Trophoblast cell (in vitro differentiated cells and primary cell): ENCODE measurements at regions not wholly inside any gene's neighbourhood (a gene's known extent, or its start where the extent isn't known, plus 50 kb on each side); places are given as distances from the start of the nearest gene placed in this dataset.
"Not testable (repeated sequence)": the region's sequence is repeated elsewhere in the genome, so short reads cannot be mapped to it uniquely, and the experiment has no call there.

Experiments used
- DNase-seq, 2 donors: peaks; one replicate each; pipeline ENCODE4 v3.0.0-alpha.2; 2016
- H2AFZ ChIP-seq: 2 replicates; pipeline ENCODE4 v1.6.1; 2013; ENCODE audit warnings: low read length, moderate library complexity, mild to moderate bottlenecking; ENCODE audit not compliant: insufficient read depth, poor library complexity
- H2AK5ac ChIP-seq: 2 replicates; pipeline ENCODE4 v1.6.1; 2013; ENCODE audit warnings: mild to moderate bottlenecking, low read length
- H2BK120ac ChIP-seq: 2 replicates; pipeline ENCODE4 v1.6.1; 2013; ENCODE audit warnings: low read length, mild to moderate bottlenecking, moderate library complexity; ENCODE audit not compliant: insufficient read depth, poor library complexity
- H2BK12ac ChIP-seq: 2 replicates; pipeline ENCODE4 v1.6.1; 2013; ENCODE audit warnings: mild to moderate bottlenecking, low read length, moderate library complexity
- H2BK5ac ChIP-seq: 2 replicates; pipeline ENCODE4 v1.6.1; 2013; ENCODE audit warnings: low read length, low read depth, moderate library complexity, mild to moderate bottlenecking; ENCODE audit not compliant: poor library complexity
- H3K14ac ChIP-seq: 2 replicates; pipeline ENCODE4 v1.6.1; 2013; ENCODE audit warnings: mild to moderate bottlenecking, low read length
- H3K18ac ChIP-seq: 2 replicates; pipeline ENCODE4 v1.6.1; 2013; ENCODE audit warnings: mild to moderate bottlenecking, low read length
- H3K23ac ChIP-seq: 2 replicates; pipeline ENCODE4 v1.6.1; 2013; ENCODE audit warnings: low read length
- H3K27ac ChIP-seq: 2 replicates; pipeline ENCODE4 v1.5.1; 2013; ENCODE audit warnings: low read depth, mild to moderate bottlenecking, inconsistent platforms, low read length, moderate library complexity
- H3K27me3 ChIP-seq: 2 replicates; pipeline ENCODE4 v1.6.1; 2013; ENCODE audit warnings: inconsistent platforms, mild to moderate bottlenecking, low read length, moderate library complexity; ENCODE audit not compliant: insufficient read depth
- H3K36me3 ChIP-seq, 2 experiments: 1 replicate in 1 of 2; 2 replicates in 1 of 2; pipeline ENCODE4 v1.6.1; 2013; ENCODE audit warnings: low read length in 2 of 2, mild to moderate bottlenecking in 2 of 2, moderate library complexity in 1 of 2; ENCODE audit not compliant: insufficient read depth in 2 of 2, control insufficient read depth in 1 of 2
- H3K4ac ChIP-seq: 2 replicates; pipeline ENCODE4 v1.6.1; 2013; ENCODE audit warnings: low read depth, mild to moderate bottlenecking, low read length, moderate library complexity
- H3K4me1 ChIP-seq, 2 experiments: 1 replicate in 1 of 2; 2 replicates in 1 of 2; pipeline ENCODE4 v1.6.1; 2013; ENCODE audit warnings: low read length in 2 of 2, mild to moderate bottlenecking in 2 of 2, moderate library complexity in 1 of 2; ENCODE audit not compliant: insufficient read depth in 2 of 2, control insufficient read depth in 1 of 2
- H3K4me2 ChIP-seq: 2 replicates; pipeline ENCODE4 v1.6.1; 2013; ENCODE audit warnings: inconsistent platforms, mild to moderate bottlenecking, low read length, moderate library complexity
- H3K4me3 ChIP-seq: 2 replicates; pipeline ENCODE4 v1.5.1; 2013; ENCODE audit warnings: mild to moderate bottlenecking, low read depth, low read length, inconsistent platforms
- H3K79me1 ChIP-seq: one replicate; pipeline ENCODE4 v1.6.1; 2013; ENCODE audit warnings: low read length
- H3K79me2 ChIP-seq: 2 replicates; pipeline ENCODE4 v1.6.1; 2013; ENCODE audit warnings: low read length, mild to moderate bottlenecking; ENCODE audit not compliant: control insufficient read depth, insufficient read depth, poor library complexity
- H3K9ac ChIP-seq: 2 replicates; pipeline ENCODE4 v1.6.1; 2013; ENCODE audit warnings: mild to moderate bottlenecking, low read length
- H3K9me3 ChIP-seq: 2 replicates; pipeline ENCODE4 v1.6.1; 2013; ENCODE audit warnings: low read depth, mild to moderate bottlenecking, control low read depth, inconsistent platforms, low read length; ENCODE audit not compliant: insufficient read depth
- H4K12ac ChIP-seq: 2 replicates; pipeline ENCODE4 v1.6.1; 2013; ENCODE audit warnings: low read depth, mild to moderate bottlenecking, low read length, moderate library complexity
- H4K8ac ChIP-seq: 2 replicates; pipeline ENCODE4 v1.6.1; 2013; ENCODE audit warnings: low read depth, mild to moderate bottlenecking, low read length, moderate library complexity
- H4K91ac ChIP-seq: one replicate; pipeline ENCODE4 v1.6.1; 2013; ENCODE audit warnings: low read depth, mild to moderate bottlenecking, low read length, moderate library complexity
- WGBS: extraction: QIAGEN DNeasy Blood & Tissue Kit; methylation state at CpG from one replicate; pipeline ENCODE4 v1.1.7; 2013; ENCODE audit warnings: missing lambda C conversion rate; ENCODE audit not compliant: insufficient read length, insufficient coverage; ENCODE audit errors: extremely low coverage; 5-methylcytosine and 5-hydroxymethylcytosine counted together

DNA sequence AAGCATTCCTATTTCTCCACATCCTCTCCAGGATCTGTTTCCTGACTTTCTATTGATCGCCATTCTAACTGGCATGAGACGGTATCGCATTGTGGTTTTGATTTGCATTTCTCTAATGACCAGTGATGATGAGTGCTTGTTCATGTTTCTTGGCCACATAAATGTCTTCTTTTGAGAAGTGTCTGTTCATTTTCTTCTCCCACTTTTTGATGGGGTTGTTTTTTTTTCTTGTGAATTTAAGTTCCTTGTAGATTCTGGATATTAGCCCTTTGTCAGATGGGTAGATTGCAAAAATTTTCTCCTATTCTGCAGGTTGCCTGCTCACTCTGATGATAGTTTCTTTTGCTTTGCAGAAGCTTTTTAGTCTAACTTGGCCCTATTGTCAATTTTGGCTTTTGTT lies 191.8 kb downstream of the EDEM1 start:
- not testable (repeated sequence) for H3K4me2 ChIP-seq, H3K27ac ChIP-seq, H3K14ac ChIP-seq, H3K79me1 ChIP-seq, H3K27me3 ChIP-seq, H3K9me3 ChIP-seq, H3K4me3 ChIP-seq, H3K4me1 ChIP-seq, H4K8ac ChIP-seq, H3K36me3 ChIP-seq, H2AK5ac ChIP-seq, H2AFZ ChIP-seq, H3K79me2 ChIP-seq, H3K4ac ChIP-seq, H4K91ac ChIP-seq, DNase-seq, H4K12ac ChIP-seq, H3K23ac ChIP-seq, H2BK12ac ChIP-seq, H3K18ac ChIP-seq, H2BK120ac ChIP-seq, H3K9ac ChIP-seq, H2BK5ac ChIP-seq
- WGBS: no CpG with 5 or more reads among the region's 3 CpGs

DNA sequence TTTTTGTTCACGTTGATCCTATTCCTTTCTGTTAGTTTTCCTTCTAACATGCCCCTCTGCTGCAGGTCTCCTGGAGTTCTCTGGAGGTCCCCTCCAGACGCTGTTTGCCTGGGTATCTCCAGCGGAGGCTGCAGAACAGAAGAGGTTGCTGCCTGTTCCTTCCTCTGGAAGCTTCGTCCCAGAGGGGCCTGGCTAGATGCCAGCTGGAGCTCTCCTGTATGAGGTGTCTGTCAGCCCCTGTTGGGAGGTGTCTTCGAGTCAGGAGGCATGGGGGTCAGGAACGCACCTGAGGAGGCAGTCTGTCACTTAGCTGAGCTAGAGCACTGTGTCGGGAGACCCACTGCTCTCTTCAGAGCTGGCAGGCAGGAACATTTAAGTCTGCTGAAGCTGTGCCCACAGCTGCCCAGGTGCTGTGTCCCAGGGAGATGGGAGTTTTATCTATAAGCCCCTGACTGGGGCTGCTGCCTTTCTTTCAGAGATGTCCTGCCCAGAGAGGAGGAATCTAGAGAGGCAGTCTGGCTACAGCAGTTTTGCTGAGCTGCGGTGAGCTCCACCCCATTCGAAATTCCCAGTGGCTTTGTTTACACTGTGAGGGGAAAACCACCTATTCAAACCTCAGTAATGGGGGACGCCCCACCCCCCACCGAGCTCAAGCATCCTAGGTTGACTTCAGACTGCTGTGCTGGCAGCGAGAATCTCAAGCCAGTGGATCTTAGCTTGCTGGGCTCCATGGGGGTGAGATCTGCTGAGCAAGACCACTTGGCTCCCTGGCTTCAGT lies 196.2 kb downstream of the EDEM1 start:
- not testable (repeated sequence) for H3K79me2 ChIP-seq, H3K18ac ChIP-seq, H3K9me3 ChIP-seq, H3K23ac ChIP-seq, H2AFZ ChIP-seq, H3K27me3 ChIP-seq, DNase-seq, H2BK120ac ChIP-seq, H3K4ac ChIP-seq, H3K36me3 ChIP-seq, H4K8ac ChIP-seq, H2AK5ac ChIP-seq, H3K27ac ChIP-seq, H3K14ac ChIP-seq, H4K91ac ChIP-seq, H3K4me3 ChIP-seq, H3K4me2 ChIP-seq, H3K9ac ChIP-seq, H2BK12ac ChIP-seq, H3K79me1 ChIP-seq, H2BK5ac ChIP-seq, H3K4me1 ChIP-seq, H4K12ac ChIP-seq
- WGBS: no CpG with 5 or more reads among the region's 12 CpGs

DNA sequence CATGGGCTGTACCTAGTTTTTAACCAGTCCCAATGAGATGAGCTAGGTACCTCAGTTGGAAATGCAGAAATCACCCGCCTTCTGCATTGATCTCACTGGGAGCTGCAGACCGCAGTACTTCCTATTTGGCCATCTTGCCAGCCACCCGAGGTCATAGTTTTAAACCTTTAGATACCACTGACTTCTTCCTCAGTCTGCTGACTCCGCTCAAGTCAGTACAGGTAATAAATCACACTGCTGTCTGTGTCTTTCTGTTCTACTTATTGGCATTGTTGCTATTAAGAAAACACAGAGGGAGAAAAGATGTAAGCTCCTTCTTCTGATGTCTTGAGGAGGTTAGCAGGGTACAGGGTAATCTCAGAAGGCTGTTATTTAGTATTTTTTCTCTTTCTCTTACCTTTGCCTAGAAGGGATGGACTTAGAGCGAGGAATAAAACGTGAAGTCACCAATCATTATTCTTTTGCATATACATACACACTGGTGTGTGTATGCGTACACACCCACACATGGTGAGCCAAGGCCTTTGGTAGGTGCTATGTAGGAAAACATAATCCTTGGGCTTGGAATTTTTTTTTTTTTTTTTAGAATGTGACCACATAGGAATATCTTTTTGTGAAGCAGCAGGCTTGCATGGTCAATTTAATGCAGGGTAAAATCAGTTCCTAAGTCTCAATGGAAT lies 197.2 kb downstream of the EDEM1 start:
- H2AFZ ChIP-seq: no peak overlapping the region

DNA sequence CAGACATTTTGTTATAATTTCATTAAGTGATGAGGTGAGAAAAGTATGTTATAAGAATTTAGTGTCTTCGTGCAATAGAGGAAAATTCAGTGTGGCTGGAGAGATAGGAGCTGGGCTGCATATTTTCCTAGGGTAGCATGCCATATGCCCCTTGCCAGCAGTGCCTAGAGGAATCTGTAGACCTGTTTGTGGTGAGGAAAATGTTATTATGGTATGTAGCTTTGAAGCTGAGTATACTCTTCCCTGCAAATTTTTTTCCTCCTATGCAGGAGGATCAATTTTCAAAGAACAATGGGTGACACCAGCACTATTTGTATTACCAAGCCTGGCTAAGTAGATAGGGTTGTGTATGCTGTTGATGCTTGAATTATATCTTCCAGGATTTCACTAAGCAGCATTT lies 200.6 kb downstream of the EDEM1 start:
- no peak overlapping the region for H2AFZ ChIP-seq
- no peak overlapping the region for H3K4ac ChIP-seq
- no peak overlapping the region for H3K14ac ChIP-seq
- no peak overlapping the region for H4K91ac ChIP-seq
- peaks cover 8 to 9% of the 10 kb centered on the region in 2 experiments for H3K4me1 ChIP-seq
- no peak overlapping the region for H3K27ac ChIP-seq
- peaks cover 4% of the 10 kb centered on the region for H3K79me1 ChIP-seq
- no peak overlapping the region for H4K8ac ChIP-seq
- no peak overlapping the region for H3K18ac ChIP-seq
- H3K23ac ChIP-seq: no peak overlapping the region
- no peak overlapping the region for H2AK5ac ChIP-seq
- H3K27me3 ChIP-seq: no peaks in the 10 kb centered on the region
- peak in 1 of 2 donors; percentile 10 for DNase-seq
- no peak overlapping the region for H2BK120ac ChIP-seq
- WGBS: 100% methylated on average over 1 of the region's 1 CpG
- no peak overlapping the region for H3K9ac ChIP-seq
- no peak overlapping the region for H3K4me3 ChIP-seq
- H3K36me3 ChIP-seq: no peaks in the 10 kb centered on the region
- no peaks in the 10 kb centered on the region for H3K9me3 ChIP-seq
- H2BK5ac ChIP-seq: no peak overlapping the region
- H4K12ac ChIP-seq: no peak overlapping the region
- no peak overlapping the region for H2BK12ac ChIP-seq
- no peaks in the 10 kb centered on the region for H3K79me2 ChIP-seq
- H3K4me2 ChIP-seq: no peak overlapping the region

More for the DNA sequence above, 197.2 kb downstream of the EDEM1 start:
- Histone ChIP-seq H3K4me3 (no peak overlapping the region), H3K14ac (no peak overlapping the region), H3K18ac (no peak overlapping the region), H3K4me2 (no peak overlapping the region), H4K8ac (no peak overlapping the region), H3K4ac (no peak overlapping the region), H3K27ac (no peak overlapping the region), H3K27me3 (no peaks in the 10 kb centered on the region), H3K79me1 (peaks cover 3% of the 10 kb centered on the region), H2AK5ac (no peak overlapping the region), H3K23ac (no peak overlapping the region), H4K12ac (no peak overlapping the region), H3K4me1 (peaks cover 0 to 2% of the 10 kb centered on the region in 2 experiments), H4K91ac (no peak overlapping the region), H3K9me3 (no peaks in the 10 kb centered on the region), H3K9ac (no peak overlapping the region), H2BK5ac (no peak overlapping the region), H3K36me3 (no peaks in the 10 kb centered on the region), H2BK12ac (no peak overlapping the region), H2BK120ac (no peak overlapping the region), H3K79me2 (no peaks in the 10 kb centered on the region)
- no peak for DNase-seq
- no CpG with 5 or more reads among the region's 7 CpGs for WGBS
